ENCODE measurements at regions not wholly inside any gene's neighbourhood (a gene's known extent, or its start where the extent isn't known, plus 50 kb on each side); places are given as distances from the start of the nearest gene placed in this dataset.
"Not testable (repeated sequence)": the region's sequence is repeated elsewhere in the genome, so short reads cannot be mapped to it uniquely, and the experiment has no call there.

DNA sequence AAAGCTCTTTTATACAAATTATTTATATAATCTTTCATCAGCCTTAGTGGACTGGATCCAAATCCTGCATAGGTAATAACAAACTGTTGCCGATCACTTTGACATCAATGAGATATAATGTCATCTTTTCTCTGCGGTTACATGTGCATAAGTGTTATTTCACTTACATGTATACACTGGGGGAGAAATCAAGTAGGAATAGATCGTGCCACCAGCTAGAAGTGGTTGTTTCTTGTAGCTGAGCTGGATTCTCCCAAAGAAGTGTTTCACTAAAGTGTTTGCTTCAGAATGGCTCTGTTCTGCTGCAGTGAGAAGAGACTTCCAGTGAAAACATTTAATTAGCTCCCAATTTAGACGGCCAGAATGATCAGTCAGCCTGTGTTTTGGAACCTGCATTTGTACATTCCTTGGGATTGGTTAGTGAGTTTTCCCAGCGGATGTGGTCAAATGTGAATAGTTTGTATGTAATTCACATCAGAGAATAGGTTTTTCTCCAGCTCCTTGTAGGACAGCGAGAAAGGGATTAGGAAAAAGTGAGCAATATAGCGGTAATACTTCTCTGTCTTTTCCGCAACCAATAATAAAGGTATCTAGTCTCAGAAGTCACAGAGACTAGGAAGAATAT, 163.1 kb upstream of the CCN2 start:
- ATAC-seq (no peak), DNase-seq (no peak)
- no peaks in the 10 kb centered on the region for H3K27me3 ChIP-seq
- intact Hi-C loops (cut with DNase I) = no loop called here
- H3K27ac ChIP-seq = no peak overlapping the region
- 87% methylated on average over 8 of the region's 8 CpGs for WGBS (ENCODE audit: insufficient coverage, low coverage, low lambda C conversion rate, missing lambda C conversion rate)
- TF ChIP-seq POLR2A (IDR thresholded peaks at IDR 0.05) = no peak
- TF ChIP-seq, protein P1, sequence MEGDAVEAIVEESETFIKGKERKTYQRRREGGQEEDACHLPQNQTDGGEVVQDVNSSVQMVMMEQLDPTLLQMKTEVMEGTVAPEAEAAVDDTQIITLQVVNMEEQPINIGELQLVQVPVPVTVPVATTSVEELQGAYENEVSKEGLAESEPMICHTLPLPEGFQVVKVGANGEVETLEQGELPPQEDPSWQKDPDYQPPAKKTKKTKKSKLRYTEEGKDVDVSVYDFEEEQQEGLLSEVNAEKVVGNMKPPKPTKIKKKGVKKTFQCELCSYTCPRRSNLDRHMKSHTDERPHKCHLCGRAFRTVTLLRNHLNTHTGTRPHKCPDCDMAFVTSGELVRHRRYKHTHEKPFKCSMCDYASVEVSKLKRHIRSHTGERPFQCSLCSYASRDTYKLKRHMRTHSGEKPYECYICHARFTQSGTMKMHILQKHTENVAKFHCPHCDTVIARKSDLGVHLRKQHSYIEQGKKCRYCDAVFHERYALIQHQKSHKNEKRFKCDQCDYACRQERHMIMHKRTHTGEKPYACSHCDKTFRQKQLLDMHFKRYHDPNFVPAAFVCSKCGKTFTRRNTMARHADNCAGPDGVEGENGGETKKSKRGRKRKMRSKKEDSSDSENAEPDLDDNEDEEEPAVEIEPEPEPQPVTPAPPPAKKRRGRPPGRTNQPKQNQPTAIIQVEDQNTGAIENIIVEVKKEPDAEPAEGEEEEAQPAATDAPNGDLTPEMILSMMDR (IDR thresholded peaks at IDR 0.05) = no peak
- H3K4me1 ChIP-seq = no peaks in the 10 kb centered on the region
- no peak overlapping the region for H3K4me3 ChIP-seq
- H3K36me3 ChIP-seq = no peaks in the 10 kb centered on the region
- H3K9me3 ChIP-seq = peaks cover 0 to 3% (median 0%) of the 10 kb centered on the region in 4 donors

DNA sequence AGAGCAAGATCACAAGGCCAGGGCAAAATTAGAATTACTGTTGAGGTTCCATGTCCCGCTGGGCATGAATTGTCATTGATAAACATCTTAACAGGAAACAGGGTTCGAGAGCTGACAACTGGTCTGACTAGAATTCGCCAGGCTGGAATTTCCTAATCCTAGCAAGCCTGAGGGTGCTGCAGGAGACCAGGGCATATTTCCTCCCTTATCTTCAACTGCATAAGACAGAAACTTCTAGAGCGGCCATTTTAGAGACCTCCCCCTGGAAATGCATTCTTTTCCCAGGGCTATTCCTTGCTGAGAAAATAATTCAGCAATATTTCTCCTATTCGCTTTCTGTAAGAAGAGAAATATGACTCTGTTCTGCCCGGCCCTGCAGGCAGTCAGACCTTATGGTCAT, 158.6 kb upstream of the CCN2 start:
- H3K9me3 ChIP-seq; H3K27me3 ChIP-seq; intact Hi-C loops (cut with DNase I); H3K4me3 ChIP-seq; H3K4me1 ChIP-seq; DNase-seq; H3K27ac ChIP-seq; H3K36me3 ChIP-seq; ATAC-seq: not testable (repeated sequence)
- 68% methylated on average over 3 of the region's 6 CpGs for WGBS (ENCODE audit: insufficient coverage, low coverage, low lambda C conversion rate, missing lambda C conversion rate)

DNA sequence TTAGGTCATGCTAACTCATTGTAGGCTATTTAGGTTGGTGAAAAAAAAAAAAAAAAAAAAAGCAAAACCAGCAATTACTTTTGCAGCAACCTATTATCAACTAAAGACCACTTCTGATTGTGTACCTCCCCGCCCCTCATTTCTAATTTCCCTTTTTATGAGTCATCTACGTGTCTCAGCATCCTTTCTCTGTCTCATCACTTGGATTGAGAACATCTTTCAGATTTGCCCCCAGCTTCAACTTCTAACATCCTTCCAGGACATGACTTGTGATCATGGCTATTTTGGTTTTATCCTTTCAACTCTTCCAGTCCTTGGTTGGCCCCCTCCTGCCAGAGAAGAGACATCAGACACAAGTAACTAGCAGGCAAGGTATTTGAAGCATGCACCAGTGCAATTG, 156.7 kb upstream of the CCN2 start:
- ATAC-seq (no peak), DNase-seq (no peak)
- 38% methylated on average over 2 of the region's 2 CpGs for WGBS (ENCODE audit: insufficient coverage, low coverage, low lambda C conversion rate, missing lambda C conversion rate)
- H3K4me1 ChIP-seq = no peaks in the 10 kb centered on the region
- no peaks in the 10 kb centered on the region for H3K27me3 ChIP-seq
- H3K27ac ChIP-seq = no peak overlapping the region
- H3K9me3 ChIP-seq = peaks cover 0 to 5% (median 0%) of the 10 kb centered on the region in 4 donors
- no peak overlapping the region for H3K4me3 ChIP-seq
- no peak for TF ChIP-seq POLR2A (IDR thresholded peaks at IDR 0.05)
- TF ChIP-seq, protein P1 (IDR thresholded peaks at IDR 0.05) = no peak
- intact Hi-C loops (cut with DNase I) = no loop called here
- H3K36me3 ChIP-seq = no peaks in the 10 kb centered on the region

DNA sequence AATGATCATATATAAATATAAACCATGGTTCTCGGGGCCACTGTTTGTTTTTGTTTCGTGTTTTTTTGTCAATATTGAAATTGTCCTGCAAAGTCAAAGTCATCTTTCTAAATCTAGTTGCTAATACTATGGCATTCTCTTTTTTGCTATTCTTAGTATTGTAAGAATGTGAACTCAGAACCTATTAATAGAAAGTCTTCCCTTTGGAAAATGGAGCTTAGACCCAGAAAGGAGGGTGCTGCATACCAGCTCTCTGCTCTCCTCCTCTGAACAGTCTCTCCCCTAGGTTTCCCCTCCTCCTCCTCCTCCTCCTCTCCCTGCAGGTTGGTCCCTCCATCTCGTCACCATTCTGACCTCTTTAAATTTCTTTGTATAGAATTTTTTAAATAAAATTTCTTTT, 150.4 kb upstream of the CCN2 start:
- WGBS (ENCODE audit: insufficient coverage, low coverage, low lambda C conversion rate, missing lambda C conversion rate) = 53% methylated on average over 3 of the region's 3 CpGs

DNA sequence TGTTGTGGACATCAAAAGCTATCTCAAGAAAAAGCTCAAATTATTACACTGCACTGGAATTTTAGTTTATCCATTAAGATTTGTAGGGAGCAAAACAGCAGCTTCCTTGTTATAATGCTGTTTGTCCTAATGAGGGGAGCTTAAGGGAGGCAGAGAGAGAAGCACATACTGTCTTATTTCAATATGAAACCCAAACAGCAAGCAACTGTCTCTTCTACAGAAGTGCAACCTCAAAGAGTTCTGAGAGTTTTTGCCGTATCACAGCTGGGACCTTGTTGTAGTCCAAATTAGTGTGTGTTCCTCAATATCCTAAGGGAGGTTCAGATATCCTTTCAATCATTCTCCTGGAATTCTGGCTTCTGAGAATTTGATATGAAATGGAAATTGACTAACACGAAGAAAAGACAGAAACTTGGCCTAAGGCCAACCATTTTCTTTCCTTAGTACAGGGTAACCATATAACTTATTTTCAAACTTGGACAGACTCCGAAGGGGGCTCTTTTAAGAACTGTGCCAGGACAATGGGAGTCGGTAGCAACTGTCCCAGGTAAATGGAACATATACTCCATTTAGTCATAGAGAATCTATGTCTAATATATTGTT, 149.3 kb upstream of the CCN2 start:
- no peaks in the 10 kb centered on the region for H3K9me3 ChIP-seq
- WGBS (ENCODE audit: insufficient coverage, low coverage, low lambda C conversion rate, missing lambda C conversion rate) = 85% methylated on average over 4 of the region's 4 CpGs
- H3K27ac ChIP-seq = no peak overlapping the region
- no peaks in the 10 kb centered on the region for H3K4me1 ChIP-seq
- no peak overlapping the region for H3K4me3 ChIP-seq
- H3K36me3 ChIP-seq = no peaks in the 10 kb centered on the region
- DNase-seq = no peak
- intact Hi-C loops (cut with DNase I) = no loop called here
- no peak for ATAC-seq
- no peaks in the 10 kb centered on the region for H3K27me3 ChIP-seq
- TF ChIP-seq, protein P1 (IDR thresholded peaks at IDR 0.05) = no peak
- no peak for TF ChIP-seq POLR2A (IDR thresholded peaks at IDR 0.05)

More for the DNA sequence above, 150.4 kb upstream of the CCN2 start:
- DNase-seq (no peak), ATAC-seq (no peak)
- TF ChIP-seq, protein P1 (IDR thresholded peaks at IDR 0.05) = no peak
- no peak for TF ChIP-seq POLR2A (IDR thresholded peaks at IDR 0.05)
- H3K27me3 ChIP-seq = no peaks in the 10 kb centered on the region
- H3K36me3 ChIP-seq = no peaks in the 10 kb centered on the region
- no peak overlapping the region for H3K4me3 ChIP-seq
- H3K27ac ChIP-seq = no peak overlapping the region
- no peaks in the 10 kb centered on the region for H3K4me1 ChIP-seq
- no peaks in the 10 kb centered on the region for H3K9me3 ChIP-seq
- intact Hi-C loops (cut with DNase I) = no loop called here
